ENCODE measurements at regions not wholly inside any gene's neighbourhood (a gene's known extent, or its start where the extent isn't known, plus 50 kb on each side); places are given as distances from the start of the nearest gene placed in this dataset.

DNA sequence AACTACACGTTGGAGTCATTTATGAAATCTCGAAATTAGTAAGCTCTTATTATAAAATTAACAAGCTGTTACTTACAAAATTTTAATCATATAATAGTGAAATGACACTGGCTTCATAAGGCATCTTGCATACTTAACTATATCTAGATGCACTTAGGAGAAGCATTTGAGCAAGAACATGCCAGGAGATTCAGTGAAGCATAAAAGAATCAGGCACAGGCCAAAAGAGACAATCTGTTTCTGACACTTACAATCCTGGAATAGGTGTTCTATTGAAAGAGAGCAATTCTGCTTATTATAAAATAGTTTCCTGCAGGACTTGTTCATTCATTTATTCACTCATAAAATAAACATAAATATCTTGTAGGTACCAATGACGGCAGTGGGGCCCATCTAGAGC lies 1152.2 kb upstream of the CDH6 start:
- TF ChIP-seq CTCF (IDR thresholded peaks at IDR 0.05; ENCODE audit: insufficient read depth, low read length, severe bottlenecking): no peak
- no peaks in the 10 kb centered on the region for H3K36me3 ChIP-seq (ENCODE audit: control insufficient read depth, insufficient read depth, low read length)
- no peak overlapping the region for H3K4me3 ChIP-seq (ENCODE audit: low read depth, low read length)
- DNase-seq (ENCODE audit: low read depth): no peak
- no peaks in the 10 kb centered on the region for H3K27me3 ChIP-seq (ENCODE audit: control insufficient read depth, insufficient read depth, low read length)
- no peak for FAIRE-seq

GRCh38 chr5:30040488-30041118 lies 1152.9 kb upstream of the CDH6 start:
- Histone ChIP-seq H3K27me3 (ENCODE audit: control insufficient read depth, insufficient read depth, low read length) (no peaks in the 10 kb centered on the region), H3K4me3 (ENCODE audit: low read depth, low read length) (no peak overlapping the region), H3K36me3 (ENCODE audit: control insufficient read depth, insufficient read depth, low read length) (no peaks in the 10 kb centered on the region)
- DNase-seq (ENCODE audit: low read depth): peak; percentile 4
- no peak for FAIRE-seq
- peak; percentile 15 for TF ChIP-seq CTCF (IDR thresholded peaks at IDR 0.05; ENCODE audit: insufficient read depth, low read length, severe bottlenecking)

DNA sequence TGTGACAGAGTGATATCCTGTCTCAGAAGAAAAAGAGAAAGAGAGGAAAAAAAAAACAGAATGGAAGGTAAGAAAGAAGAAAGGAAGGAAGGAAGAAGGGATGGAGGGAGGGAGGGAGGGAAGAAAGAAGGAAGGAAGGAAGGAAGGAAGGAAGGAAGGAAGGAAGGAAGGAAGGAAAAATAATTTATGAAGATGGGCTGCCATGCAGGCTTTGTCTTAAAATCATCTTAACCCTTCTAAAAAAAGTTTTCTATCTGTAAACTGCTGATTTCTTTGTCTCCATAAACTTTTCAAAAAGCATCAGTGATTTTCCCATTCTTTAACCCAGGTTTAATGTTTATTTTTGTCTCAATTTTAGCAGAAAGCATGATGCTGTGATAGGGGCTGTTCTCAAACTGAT lies 1154.1 kb upstream of the CDH6 start:
- no peak overlapping the region for H3K4me3 ChIP-seq (ENCODE audit: low read depth, low read length)
- no peak for FAIRE-seq
- TF ChIP-seq CTCF (IDR thresholded peaks at IDR 0.05; ENCODE audit: insufficient read depth, low read length, severe bottlenecking): no peak

GRCh38 chr5:30034870-30035269 lies 1158.6 kb upstream of the CDH6 start:
- Histone ChIP-seq H3K4me3 (ENCODE audit: low read depth, low read length) (no peak overlapping the region), H3K27me3 (ENCODE audit: control insufficient read depth, insufficient read depth, low read length) (no peaks in the 10 kb centered on the region), H3K36me3 (ENCODE audit: control insufficient read depth, insufficient read depth, low read length) (no peaks in the 10 kb centered on the region)
- DNase-seq (ENCODE audit: low read depth) (no peak), FAIRE-seq (no peak)
- TF ChIP-seq CTCF (IDR thresholded peaks at IDR 0.05; ENCODE audit: insufficient read depth, low read length, severe bottlenecking): no peak

More for the DNA sequence above, 1154.1 kb upstream of the CDH6 start:
- Histone ChIP-seq H3K36me3 (ENCODE audit: control insufficient read depth, insufficient read depth, low read length) (no peaks in the 10 kb centered on the region), H3K27me3 (ENCODE audit: control insufficient read depth, insufficient read depth, low read length) (no peaks in the 10 kb centered on the region)
- DNase-seq (ENCODE audit: low read depth): no peak

DNA sequence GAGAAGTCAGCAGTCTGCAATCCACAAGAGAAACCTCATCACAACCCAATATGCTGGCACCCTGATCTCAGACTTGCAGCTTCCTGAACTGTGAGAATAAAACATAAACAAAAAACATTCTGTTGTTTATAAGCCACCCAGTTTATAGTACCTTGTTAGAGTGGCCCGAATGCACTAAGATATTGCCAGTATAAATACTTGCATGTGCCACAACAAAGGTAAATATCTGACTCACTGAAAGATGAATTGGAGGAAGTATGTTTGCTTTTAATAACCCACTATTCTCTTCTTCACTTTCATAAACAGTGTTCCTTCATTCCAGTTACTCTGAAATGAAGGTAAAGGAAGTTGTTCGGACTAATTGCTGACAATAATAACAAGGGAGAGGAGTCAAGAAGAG lies 1163.4 kb upstream of the CDH6 start:
- Histone ChIP-seq H3K36me3 (ENCODE audit: control insufficient read depth, insufficient read depth, low read length) (no peaks in the 10 kb centered on the region), H3K4me3 (ENCODE audit: low read depth, low read length) (no peak overlapping the region), H3K27me3 (ENCODE audit: control insufficient read depth, insufficient read depth, low read length) (no peaks in the 10 kb centered on the region)
- no peak for TF ChIP-seq CTCF (IDR thresholded peaks at IDR 0.05; ENCODE audit: insufficient read depth, low read length, severe bottlenecking)
- FAIRE-seq: no peak
- DNase-seq (ENCODE audit: low read depth): no peak

DNA sequence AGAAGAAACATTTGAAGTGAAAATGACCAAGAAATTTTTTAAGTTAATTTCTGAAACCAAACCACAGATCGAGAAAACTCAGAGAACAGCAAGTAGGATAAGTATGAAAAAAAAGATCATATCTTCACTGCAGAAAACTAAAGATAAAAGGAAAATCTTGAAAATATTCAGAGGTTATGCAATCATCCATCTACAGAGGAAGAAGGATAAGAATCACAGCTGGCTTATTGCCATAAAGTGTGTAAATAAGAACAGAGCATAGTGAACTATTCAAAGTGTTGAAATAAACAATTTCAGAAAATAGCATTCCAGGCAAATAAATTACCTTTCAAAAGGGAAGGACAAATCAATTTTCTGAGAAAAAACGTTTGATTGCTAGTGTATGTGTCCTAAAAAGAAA lies 1191.7 kb upstream of the CDH6 start:
- DNase-seq (ENCODE audit: low read depth): no peak
- no peak overlapping the region for H3K4me3 ChIP-seq (ENCODE audit: low read depth, low read length)
- no peaks in the 10 kb centered on the region for H3K36me3 ChIP-seq (ENCODE audit: control insufficient read depth, insufficient read depth, low read length)
- H3K27me3 ChIP-seq (ENCODE audit: control insufficient read depth, insufficient read depth, low read length): no peaks in the 10 kb centered on the region
- FAIRE-seq: no peak
- no peak for TF ChIP-seq CTCF (IDR thresholded peaks at IDR 0.05; ENCODE audit: insufficient read depth, low read length, severe bottlenecking)
